Upper lobe of right lung (tissue), 1 donor: ENCODE measurements at regions not wholly inside any gene's neighbourhood (a gene's known extent, or its start where the extent isn't known, plus 50 kb on each side); places are given as distances from the start of the nearest gene placed in this dataset.

Experiments used
- ATAC-seq: fragments of 200-7000 bp; cut with Tn5 transposase; one replicate; pipeline ENCODE4 v1.9.1; 2020; ENCODE audit warnings: mild to moderate bottlenecking, moderate library complexity
- DNase-seq: peaks from one replicate; pipeline ENCODE4 v3.0.0-alpha.2; 2020
- H3K27ac ChIP-seq: fragments of 200-600 bp; one replicate; pipeline ENCODE4 v1.8.0; 2022
- H3K27me3 ChIP-seq: fragments of 200-600 bp; one replicate; pipeline ENCODE4 v1.8.0; 2022; ENCODE audit warnings: mild to moderate bottlenecking
- H3K36me3 ChIP-seq: fragments of 200-600 bp; one replicate; pipeline ENCODE4 v1.8.0; 2022
- H3K4me1 ChIP-seq: fragments of 200-600 bp; one replicate; pipeline ENCODE4 v1.8.0; 2022
- H3K4me3 ChIP-seq: fragments of 200-600 bp; one replicate; pipeline ENCODE4 v1.8.0; 2022; ENCODE audit warnings: mild to moderate bottlenecking
- H3K9me3 ChIP-seq: fragments of 200-600 bp; one replicate; pipeline ENCODE4 v1.8.0; 2022
- intact Hi-C: fragments of 100-400 bp; cut with DNase I; formaldehyde crosslinking; loops from one replicate; pipeline ENCODE4 v1.11.0; 2022
- TF ChIP-seq, protein P1 (sequence below): fragments of 200-600 bp; IDR thresholded peaks from one replicate; pipeline ENCODE4 v1.8.0; 2022; ENCODE audit warnings: antibody characterized with exemption
- donor health status: DM: no; HTN: yes; CAD: no; lungs with severe emphysema.

DNA sequence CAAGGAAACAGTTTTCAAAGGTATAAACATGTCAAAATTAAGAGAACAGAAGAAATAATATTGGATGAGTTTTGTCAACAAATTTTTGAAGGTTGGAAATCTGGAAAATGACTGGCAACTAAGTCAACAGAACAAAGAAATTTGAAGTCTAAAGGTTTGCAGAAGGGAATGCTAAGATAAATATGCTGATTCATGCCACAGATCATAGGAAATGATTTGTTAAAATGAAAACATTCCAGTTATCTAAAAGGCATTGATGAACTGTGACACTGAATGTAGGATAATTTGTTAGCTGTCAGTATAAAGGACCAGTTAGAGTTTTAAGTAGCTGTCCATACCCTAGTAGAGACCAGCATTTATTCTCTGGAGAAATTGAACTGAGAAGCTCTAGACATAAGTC lies 157.9 kb upstream of the CHRM3 start:
- H3K36me3 ChIP-seq, result no peaks in the 10 kb centered on the region
- H3K4me3 ChIP-seq, result no peak overlapping the region
- no peaks in the 10 kb centered on the region for H3K27me3 ChIP-seq
- intact Hi-C loops, result no loop called here
- TF ChIP-seq, protein P1, sequence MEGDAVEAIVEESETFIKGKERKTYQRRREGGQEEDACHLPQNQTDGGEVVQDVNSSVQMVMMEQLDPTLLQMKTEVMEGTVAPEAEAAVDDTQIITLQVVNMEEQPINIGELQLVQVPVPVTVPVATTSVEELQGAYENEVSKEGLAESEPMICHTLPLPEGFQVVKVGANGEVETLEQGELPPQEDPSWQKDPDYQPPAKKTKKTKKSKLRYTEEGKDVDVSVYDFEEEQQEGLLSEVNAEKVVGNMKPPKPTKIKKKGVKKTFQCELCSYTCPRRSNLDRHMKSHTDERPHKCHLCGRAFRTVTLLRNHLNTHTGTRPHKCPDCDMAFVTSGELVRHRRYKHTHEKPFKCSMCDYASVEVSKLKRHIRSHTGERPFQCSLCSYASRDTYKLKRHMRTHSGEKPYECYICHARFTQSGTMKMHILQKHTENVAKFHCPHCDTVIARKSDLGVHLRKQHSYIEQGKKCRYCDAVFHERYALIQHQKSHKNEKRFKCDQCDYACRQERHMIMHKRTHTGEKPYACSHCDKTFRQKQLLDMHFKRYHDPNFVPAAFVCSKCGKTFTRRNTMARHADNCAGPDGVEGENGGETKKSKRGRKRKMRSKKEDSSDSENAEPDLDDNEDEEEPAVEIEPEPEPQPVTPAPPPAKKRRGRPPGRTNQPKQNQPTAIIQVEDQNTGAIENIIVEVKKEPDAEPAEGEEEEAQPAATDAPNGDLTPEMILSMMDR, result no peak
- ATAC-seq (no peak), DNase-seq (no peak)
- no peaks in the 10 kb centered on the region for H3K9me3 ChIP-seq
- peaks cover 7% of the 10 kb centered on the region for H3K4me1 ChIP-seq
- H3K27ac ChIP-seq, result no peak overlapping the region

DNA sequence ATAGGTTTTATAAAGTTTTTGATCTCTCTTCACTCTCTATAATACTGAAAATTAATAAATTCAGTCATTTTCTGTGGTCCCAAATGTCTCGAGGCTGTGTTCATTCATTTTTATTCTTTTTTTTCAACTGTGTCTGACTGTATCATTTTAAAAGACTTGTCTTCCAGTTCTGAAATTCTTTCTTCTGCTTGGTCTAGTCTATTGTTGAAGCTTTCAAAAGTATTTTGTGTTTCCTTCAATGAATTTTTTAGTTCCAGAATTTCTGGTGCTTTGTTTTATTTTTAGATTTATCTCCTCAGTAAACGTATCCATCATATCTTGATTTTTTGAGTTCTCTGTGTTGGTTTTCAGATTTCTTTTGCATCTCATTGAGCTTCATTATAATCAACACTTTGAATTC lies 161.0 kb upstream of the CHRM3 start:
- Histone ChIP-seq H3K4me3 (no peak overlapping the region), H3K9me3 (no peaks in the 10 kb centered on the region), H3K4me1 (no peaks in the 10 kb centered on the region), H3K27ac (no peak overlapping the region), H3K36me3 (no peaks in the 10 kb centered on the region), H3K27me3 (no peaks in the 10 kb centered on the region)
- intact Hi-C loops, result no loop called here
- TF ChIP-seq, protein P1, result no peak
- DNase-seq, result no peak
- no peak for ATAC-seq

DNA sequence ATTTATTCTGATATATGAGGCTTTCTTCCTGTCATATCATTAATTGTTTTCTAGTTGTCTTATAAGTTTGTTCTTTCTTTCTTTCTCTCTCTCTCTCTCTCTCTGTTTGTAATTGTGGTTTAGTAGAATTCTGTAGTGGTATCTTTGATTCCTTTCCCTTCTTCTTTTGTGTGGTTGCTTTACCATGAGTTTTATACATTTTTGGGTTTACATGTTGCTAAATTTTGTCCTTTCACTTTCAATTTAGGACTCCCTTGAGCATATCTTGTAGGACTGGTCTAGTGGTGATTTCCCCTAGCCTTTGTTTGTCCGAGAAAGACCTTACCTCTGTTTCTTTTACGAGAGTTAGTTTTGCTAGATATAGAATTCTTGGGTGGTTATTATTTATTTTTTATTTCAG lies 162.3 kb upstream of the CHRM3 start:
- Histone ChIP-seq H3K4me3 (no peak overlapping the region), H3K27ac (no peak overlapping the region), H3K4me1 (no peaks in the 10 kb centered on the region), H3K27me3 (no peaks in the 10 kb centered on the region), H3K9me3 (no peaks in the 10 kb centered on the region), H3K36me3 (no peaks in the 10 kb centered on the region)
- intact Hi-C loops, result no loop called here
- TF ChIP-seq, protein P1, result no peak
- ATAC-seq (no peak), DNase-seq (no peak)

DNA sequence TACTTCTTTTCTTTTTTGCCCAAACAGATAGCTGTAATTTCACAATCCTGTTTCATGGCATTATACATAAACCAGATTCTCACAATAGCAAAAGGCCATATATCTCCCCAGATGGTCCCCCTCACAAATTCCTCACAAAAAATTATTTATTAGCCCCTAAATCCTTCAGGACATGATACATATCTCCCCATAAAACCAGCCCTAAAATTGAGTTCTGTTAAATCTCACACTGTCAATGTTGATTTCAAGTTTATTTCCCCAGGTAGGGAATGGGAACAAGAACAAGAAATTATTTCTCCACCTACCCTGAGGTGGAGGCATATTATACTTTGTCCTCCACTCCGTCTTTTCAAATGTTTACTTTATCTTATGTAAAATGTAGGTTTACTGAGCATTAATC lies 163.4 kb upstream of the CHRM3 start:
- Histone ChIP-seq H3K27ac (no peak overlapping the region), H3K4me1 (no peaks in the 10 kb centered on the region), H3K9me3 (no peaks in the 10 kb centered on the region), H3K4me3 (no peak overlapping the region), H3K36me3 (no peaks in the 10 kb centered on the region), H3K27me3 (no peaks in the 10 kb centered on the region)
- ATAC-seq (no peak), DNase-seq (no peak)
- TF ChIP-seq, protein P1, result no peak
- intact Hi-C loops, result no loop called here

DNA sequence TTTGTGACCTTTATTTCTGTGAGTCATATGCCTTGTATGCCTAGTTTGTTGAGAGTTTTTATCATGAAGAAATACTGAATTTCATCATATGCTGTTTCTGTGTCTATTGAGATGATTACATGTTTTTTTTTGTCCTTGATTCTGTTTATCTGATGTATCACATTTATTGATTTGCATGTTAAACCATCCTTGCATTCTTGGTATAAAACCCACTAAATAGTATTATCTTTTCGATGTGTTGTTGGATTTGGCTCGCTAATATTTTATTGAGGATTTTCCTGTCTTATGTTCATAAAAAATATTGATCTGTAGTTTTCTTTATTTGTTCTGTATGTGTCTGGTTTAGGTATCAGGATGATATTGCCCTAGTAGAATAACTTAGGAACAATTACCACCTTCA lies 164.7 kb upstream of the CHRM3 start:
- H3K4me1 ChIP-seq, result no peaks in the 10 kb centered on the region
- intact Hi-C loops, result no loop called here
- ATAC-seq, result no peak
- no peaks in the 10 kb centered on the region for H3K27me3 ChIP-seq
- H3K36me3 ChIP-seq, result no peaks in the 10 kb centered on the region
- no peaks in the 10 kb centered on the region for H3K9me3 ChIP-seq
- H3K4me3 ChIP-seq, result no peak overlapping the region
- H3K27ac ChIP-seq, result no peak overlapping the region
- DNase-seq, result no peak
- TF ChIP-seq, protein P1, result no peak

DNA sequence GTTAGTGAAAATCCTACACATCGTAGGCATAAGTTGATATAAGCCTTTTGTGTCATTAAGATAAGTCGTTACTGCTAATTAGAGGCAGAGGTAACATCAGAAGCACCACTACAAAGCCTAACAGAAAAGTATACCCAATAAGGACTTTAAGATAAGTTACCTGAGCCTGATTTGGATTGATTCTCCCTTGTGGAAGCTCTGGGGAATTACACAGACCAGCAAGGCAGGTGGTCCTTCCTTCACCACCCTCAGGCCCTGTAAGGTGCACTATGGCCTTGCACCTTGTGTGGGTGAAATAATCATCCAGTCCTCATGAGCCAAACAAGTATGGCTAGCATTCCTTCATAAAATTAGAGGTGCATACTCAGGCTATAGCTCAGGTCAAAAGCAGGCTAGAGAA lies 166.7 kb upstream of the CHRM3 start:
- Histone ChIP-seq H3K27ac (no peak overlapping the region), H3K9me3 (no peaks in the 10 kb centered on the region), H3K36me3 (no peaks in the 10 kb centered on the region), H3K4me3 (no peak overlapping the region), H3K4me1 (no peaks in the 10 kb centered on the region), H3K27me3 (no peaks in the 10 kb centered on the region)
- ATAC-seq, result no peak
- TF ChIP-seq, protein P1, result no peak
- intact Hi-C loops, result no loop called here
- no peak for DNase-seq
